ENCODE measurements at regions not wholly inside any gene's neighbourhood (a gene's known extent, or its start where the extent isn't known, plus 50 kb on each side); places are given as distances from the start of the nearest gene placed in this dataset.

DNA sequence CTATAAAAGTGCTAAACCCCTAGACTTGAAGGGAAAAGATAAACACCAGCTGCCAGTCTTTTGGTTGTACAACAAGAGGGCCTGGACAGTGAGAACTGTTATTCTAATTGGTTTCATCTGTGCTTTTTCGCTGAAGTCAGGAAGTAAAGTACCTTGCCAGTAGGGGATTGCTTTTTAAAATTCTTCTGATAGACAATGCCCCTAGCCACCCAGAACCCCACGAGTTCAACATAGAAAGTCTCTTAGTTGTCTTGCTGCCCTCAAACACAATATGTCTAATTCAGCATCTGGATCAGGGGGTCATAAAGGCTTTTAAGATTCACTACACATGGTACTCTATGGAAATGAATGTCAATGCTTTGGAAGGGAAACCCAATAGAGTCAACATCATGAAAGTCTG lies 289.2 kb downstream of the TBX15 start:
- Histone ChIP-seq H3K9me3 (ENCODE audit: control insufficient read depth, low read depth, low read length) (no peaks in the 10 kb centered on the region), H3K4me2 (ENCODE audit: control insufficient read depth, extremely low read depth, insufficient read depth, low read depth, low read length) (no peak overlapping the region), H3K4me3 (ENCODE audit: control insufficient read depth in 2 of 3, extremely low read depth in 1 of 3, insufficient read depth in 2 of 3, low read depth in 1 of 3, low read length in 3 of 3) (no peak overlapping the region), H2AFZ (ENCODE audit: control insufficient read depth, low read length) (no peak overlapping the region), H3K4me1 (ENCODE audit: control insufficient read depth, extremely low read depth, insufficient read depth, low read length) (no peaks in the 10 kb centered on the region), H3K27ac (ENCODE audit: control insufficient read depth, insufficient read depth, low read length) (no peak overlapping the region), H3K27me3 (ENCODE audit: control insufficient read depth, extremely low read depth, insufficient read depth, low read length) (no peaks in the 10 kb centered on the region), H3K9me1 (ENCODE audit: control insufficient read depth, extremely low read depth, insufficient read depth, low read length) (no peaks in the 10 kb centered on the region), H3K79me2 (ENCODE audit: control insufficient read depth, insufficient read depth, low read length) (no peaks in the 10 kb centered on the region), H4K20me1 (ENCODE audit: control insufficient read depth, extremely low read depth, insufficient read depth, low read length) (no peaks in the 10 kb centered on the region), H3K9ac (ENCODE audit: control insufficient read depth, extremely low read depth, insufficient read depth, low read length) (no peak overlapping the region), H3K36me3 (ENCODE audit: control insufficient read depth in 2 of 2, extremely low read depth in 1 of 2, insufficient read depth in 2 of 2, low read length in 2 of 2) (no peaks in the 10 kb centered on the region)
- TF ChIP-seq, protein P1, sequence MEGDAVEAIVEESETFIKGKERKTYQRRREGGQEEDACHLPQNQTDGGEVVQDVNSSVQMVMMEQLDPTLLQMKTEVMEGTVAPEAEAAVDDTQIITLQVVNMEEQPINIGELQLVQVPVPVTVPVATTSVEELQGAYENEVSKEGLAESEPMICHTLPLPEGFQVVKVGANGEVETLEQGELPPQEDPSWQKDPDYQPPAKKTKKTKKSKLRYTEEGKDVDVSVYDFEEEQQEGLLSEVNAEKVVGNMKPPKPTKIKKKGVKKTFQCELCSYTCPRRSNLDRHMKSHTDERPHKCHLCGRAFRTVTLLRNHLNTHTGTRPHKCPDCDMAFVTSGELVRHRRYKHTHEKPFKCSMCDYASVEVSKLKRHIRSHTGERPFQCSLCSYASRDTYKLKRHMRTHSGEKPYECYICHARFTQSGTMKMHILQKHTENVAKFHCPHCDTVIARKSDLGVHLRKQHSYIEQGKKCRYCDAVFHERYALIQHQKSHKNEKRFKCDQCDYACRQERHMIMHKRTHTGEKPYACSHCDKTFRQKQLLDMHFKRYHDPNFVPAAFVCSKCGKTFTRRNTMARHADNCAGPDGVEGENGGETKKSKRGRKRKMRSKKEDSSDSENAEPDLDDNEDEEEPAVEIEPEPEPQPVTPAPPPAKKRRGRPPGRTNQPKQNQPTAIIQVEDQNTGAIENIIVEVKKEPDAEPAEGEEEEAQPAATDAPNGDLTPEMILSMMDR (optimal IDR thresholded peaks at IDR 0.05 in 1 of 3, IDR thresholded peaks at IDR 0.05 in 1 of 3, conservative IDR thresholded peaks at IDR 0.05 in 1 of 3; ENCODE audit: extremely low read depth in 1 of 3, insufficient read depth in 2 of 3, low read length in 3 of 3) = no peak
- no peak for TF ChIP-seq EZH2 (IDR thresholded peaks at IDR 0.05; ENCODE audit: low read length)
- no peak for DNase-seq (ENCODE audit: low read depth, low spot score)
- no peak for FAIRE-seq
- dilution Hi-C loops (cut with MboI; ENCODE audit: extremely low pct_ligation_motif_present, low sequenced_read_pairs) = no loop called here

DNA sequence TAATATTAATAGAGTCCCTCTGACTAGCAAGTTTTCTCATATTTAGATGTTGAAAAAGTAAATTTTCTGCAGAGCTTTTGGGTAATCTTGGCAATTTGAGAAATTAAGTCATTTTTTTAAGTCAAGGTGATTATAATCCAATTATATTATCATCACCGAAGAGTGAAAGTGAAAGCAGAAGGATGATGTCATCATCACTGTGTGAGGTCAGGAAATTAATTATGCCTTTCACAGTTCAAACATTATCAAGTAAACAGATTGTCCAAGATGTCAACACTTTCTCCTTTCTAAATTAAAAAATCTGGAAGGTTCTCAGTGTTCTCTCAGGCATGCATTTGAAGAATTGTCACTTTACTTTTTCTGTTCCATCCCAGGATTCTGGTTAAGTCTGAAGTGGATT lies 296.0 kb downstream of the TBX15 start:
- Histone ChIP-seq H3K36me3 (ENCODE audit: control insufficient read depth in 2 of 2, extremely low read depth in 1 of 2, insufficient read depth in 2 of 2, low read length in 2 of 2) (no peaks in the 10 kb centered on the region), H3K27me3 (ENCODE audit: control insufficient read depth, extremely low read depth, insufficient read depth, low read length) (no peaks in the 10 kb centered on the region), H3K27ac (ENCODE audit: control insufficient read depth, insufficient read depth, low read length) (no peak overlapping the region), H3K79me2 (ENCODE audit: control insufficient read depth, insufficient read depth, low read length) (no peaks in the 10 kb centered on the region), H4K20me1 (ENCODE audit: control insufficient read depth, extremely low read depth, insufficient read depth, low read length) (no peaks in the 10 kb centered on the region), H3K4me3 (ENCODE audit: control insufficient read depth in 2 of 3, extremely low read depth in 1 of 3, insufficient read depth in 2 of 3, low read depth in 1 of 3, low read length in 3 of 3) (no peak overlapping the region), H3K4me2 (ENCODE audit: control insufficient read depth, extremely low read depth, insufficient read depth, low read depth, low read length) (no peak overlapping the region), H3K9me3 (ENCODE audit: control insufficient read depth, low read depth, low read length) (no peaks in the 10 kb centered on the region), H3K9ac (ENCODE audit: control insufficient read depth, extremely low read depth, insufficient read depth, low read length) (no peak overlapping the region), H3K4me1 (ENCODE audit: control insufficient read depth, extremely low read depth, insufficient read depth, low read length) (no peaks in the 10 kb centered on the region), H2AFZ (ENCODE audit: control insufficient read depth, low read length) (no peak overlapping the region), H3K9me1 (ENCODE audit: control insufficient read depth, extremely low read depth, insufficient read depth, low read length) (no peaks in the 10 kb centered on the region)
- FAIRE-seq = no peak
- no peak for TF ChIP-seq EZH2 (IDR thresholded peaks at IDR 0.05; ENCODE audit: low read length)
- TF ChIP-seq, protein P1 (optimal IDR thresholded peaks at IDR 0.05 in 1 of 3, IDR thresholded peaks at IDR 0.05 in 1 of 3, conservative IDR thresholded peaks at IDR 0.05 in 1 of 3; ENCODE audit: extremely low read depth in 1 of 3, insufficient read depth in 2 of 3, low read length in 3 of 3) = no peak
- dilution Hi-C loops (cut with MboI; ENCODE audit: extremely low pct_ligation_motif_present, low sequenced_read_pairs) = no loop called here
- DNase-seq (ENCODE audit: low read depth, low spot score) = no peak
